ENCODE measurements at regions not wholly inside any gene's neighbourhood (a gene's known extent, or its start where the extent isn't known, plus 50 kb on each side); places are given as distances from the start of the nearest gene placed in this dataset.

DNA sequence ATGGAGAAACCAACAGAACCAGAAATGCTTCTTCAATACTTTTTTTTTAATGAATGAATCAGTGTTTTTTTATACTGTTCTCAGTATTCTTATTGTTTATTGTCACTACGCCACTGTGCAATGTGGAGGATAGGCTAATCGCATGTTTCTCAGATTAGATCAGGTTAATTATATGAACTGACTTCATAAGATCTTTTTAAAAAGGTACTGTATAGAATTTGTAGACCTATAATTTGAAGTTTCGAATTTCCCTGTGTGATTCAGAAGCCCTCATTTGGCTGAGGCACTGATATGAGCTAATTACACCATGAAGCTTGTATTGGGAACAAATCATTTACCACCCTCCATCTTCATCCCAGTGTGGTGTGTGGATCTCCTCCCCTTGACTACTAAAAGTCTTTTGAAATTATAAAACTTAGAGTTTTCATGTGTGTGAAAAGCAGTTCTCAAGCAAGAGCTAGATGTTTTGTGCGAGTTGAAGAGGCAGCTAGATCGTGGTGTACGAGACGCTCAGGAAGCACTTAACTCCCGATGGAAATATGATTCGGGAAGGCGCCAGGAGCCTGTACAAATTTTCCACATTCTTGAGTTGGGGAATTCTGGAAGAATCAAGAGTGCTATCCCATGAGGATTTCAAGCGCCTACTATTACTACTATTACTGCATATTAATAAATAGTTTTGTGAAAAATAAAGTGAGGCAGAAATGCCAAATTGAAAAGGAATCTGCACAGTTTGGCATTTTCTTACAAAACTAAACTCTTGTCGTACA is 52.1 kb upstream of the KCNE2 start:
- peaks cover 0 to 34% (median 24%) of the 10 kb centered on the region in 5 donors for H3K4me1 ChIP-seq (ENCODE audit: control insufficient read depth in 5 of 5, insufficient read depth in 5 of 5, low read length in 5 of 5)

DNA sequence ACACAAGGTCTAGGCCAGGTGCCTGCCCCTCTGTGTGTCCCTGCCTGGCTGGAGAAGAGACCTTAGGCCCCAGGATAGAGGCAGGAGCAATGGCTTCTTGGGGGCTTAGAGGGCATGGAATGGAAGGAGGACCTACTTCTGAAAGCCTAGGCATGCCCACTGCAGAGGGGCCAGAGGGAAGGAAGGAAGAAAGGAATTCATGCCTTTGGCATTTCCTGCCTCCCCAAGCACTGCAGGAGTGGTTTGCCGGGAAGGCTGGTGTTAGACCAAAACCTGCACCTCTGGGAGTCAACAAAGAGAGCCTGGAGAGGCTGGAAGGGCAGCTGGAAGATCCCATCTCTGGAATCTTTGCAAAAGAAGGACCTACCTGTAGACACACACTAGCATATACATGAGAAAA is 50.7 kb upstream of the KCNE2 start:
- Histone ChIP-seq H3K9ac (ENCODE audit: low read length in 5 of 5) (no peak overlapping the region), H3K36me3 (ENCODE audit: control insufficient read depth in 5 of 5, insufficient read depth in 5 of 5, low read length in 5 of 5) (no peaks in the 10 kb centered on the region), H3K9me3 (ENCODE audit: control insufficient read depth in 5 of 5, low read length in 5 of 5) (no peaks in the 10 kb centered on the region), H3K4me1 (ENCODE audit: control insufficient read depth in 5 of 5, insufficient read depth in 5 of 5, low read length in 5 of 5) (peaks cover 0 to 27% (median 16%) of the 10 kb centered on the region in 5 donors), H3K27me3 (ENCODE audit: control insufficient read depth in 5 of 5, insufficient read depth in 4 of 5, low read length in 5 of 5) (no peaks in the 10 kb centered on the region), H3K27ac (ENCODE audit: low read depth, low read length) (no peak overlapping the region), H3K4me3 (ENCODE audit: low read depth in 1 of 5, low read length in 5 of 5) (no peak overlapping the region)

More for the DNA sequence above, 52.1 kb upstream of the KCNE2 start:
- H3K36me3 ChIP-seq (ENCODE audit: control insufficient read depth in 5 of 5, insufficient read depth in 5 of 5, low read length in 5 of 5): no peaks in the 10 kb centered on the region
- peak overlapping the region in 1 of 5 donors; percentile 14 for H3K9ac ChIP-seq (ENCODE audit: low read length in 5 of 5)
- no peaks in the 10 kb centered on the region for H3K9me3 ChIP-seq (ENCODE audit: control insufficient read depth in 5 of 5, low read length in 5 of 5)
- no peak overlapping the region for H3K4me3 ChIP-seq (ENCODE audit: low read depth in 1 of 5, low read length in 5 of 5)
- H3K27me3 ChIP-seq (ENCODE audit: control insufficient read depth in 5 of 5, insufficient read depth in 4 of 5, low read length in 5 of 5): no peaks in the 10 kb centered on the region
- peak overlapping the region; percentile 59 for H3K27ac ChIP-seq (ENCODE audit: low read depth, low read length)

Data from subcutaneous abdominal adipose tissue (tissue), 5 donors.